ENCODE measurements at regions not wholly inside any gene's neighbourhood (a gene's known extent, or its start where the extent isn't known, plus 50 kb on each side); places are given as distances from the start of the nearest gene placed in this dataset.
"Not testable (repeated sequence)": the region's sequence is repeated elsewhere in the genome, so short reads cannot be mapped to it uniquely, and the experiment has no call there.

DNA sequence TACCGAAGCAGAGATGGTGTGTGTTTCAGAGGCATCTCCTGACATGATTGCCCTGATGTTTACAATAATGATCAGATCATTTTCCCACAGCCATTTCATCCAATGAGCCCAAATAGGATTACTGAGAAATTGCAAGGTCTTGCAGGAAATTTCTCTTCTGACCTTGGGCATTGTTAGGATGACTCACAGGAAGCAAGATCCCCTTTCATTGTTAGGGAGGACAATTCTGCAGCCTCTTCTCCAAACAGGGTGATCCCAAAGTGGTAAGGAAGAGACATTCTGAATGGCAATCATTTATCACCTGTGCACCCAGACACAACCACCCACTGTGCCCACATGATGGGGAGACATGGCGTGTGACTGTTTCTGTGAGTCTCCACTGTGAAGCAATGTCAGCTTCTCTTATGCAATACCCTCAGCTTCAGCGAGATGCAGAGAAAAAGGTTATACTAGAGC lies 306.7 kb upstream of the XYLT1 start:
- no peak for DNase-seq

DNA sequence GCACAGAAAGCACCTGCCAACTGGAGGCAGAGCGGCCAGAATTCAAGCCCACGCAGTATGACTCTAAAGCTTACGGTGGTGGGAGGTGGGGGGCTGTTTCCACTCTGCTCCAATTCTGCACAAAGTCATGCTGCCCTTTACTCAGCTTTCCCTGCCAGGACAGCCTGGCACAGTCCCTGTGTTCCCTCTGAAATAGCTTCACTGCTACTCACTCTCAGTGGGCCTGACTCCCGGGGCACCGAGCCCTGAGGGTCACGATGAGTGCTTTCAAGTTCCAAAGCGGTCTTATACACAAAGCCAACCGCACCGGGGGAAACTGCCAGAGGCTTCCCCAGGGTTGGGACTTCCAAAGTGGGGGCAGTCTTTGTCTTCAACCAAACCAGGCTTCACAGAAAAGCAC lies 306.1 kb upstream of the XYLT1 start:
- DNase-seq: no peak

DNA sequence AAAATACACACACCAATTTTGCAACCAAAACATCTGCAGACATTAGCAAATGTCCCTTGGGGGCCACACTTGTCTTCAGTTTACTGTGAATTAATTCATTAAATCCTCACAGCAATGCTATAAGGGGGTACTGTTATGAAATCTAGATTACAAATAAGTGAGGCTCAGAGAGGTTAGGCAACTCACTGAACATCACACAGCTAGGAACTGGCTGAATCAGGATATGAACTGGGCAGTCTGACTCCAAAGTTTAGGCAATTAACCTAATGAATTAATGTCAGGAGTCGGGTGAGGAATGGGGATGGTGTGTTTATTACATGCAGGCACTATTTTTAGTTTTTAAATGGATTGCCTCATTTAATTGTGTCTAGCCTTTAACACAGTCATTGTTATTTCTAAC lies 305.7 kb upstream of the XYLT1 start:
- no peak for DNase-seq

DNA sequence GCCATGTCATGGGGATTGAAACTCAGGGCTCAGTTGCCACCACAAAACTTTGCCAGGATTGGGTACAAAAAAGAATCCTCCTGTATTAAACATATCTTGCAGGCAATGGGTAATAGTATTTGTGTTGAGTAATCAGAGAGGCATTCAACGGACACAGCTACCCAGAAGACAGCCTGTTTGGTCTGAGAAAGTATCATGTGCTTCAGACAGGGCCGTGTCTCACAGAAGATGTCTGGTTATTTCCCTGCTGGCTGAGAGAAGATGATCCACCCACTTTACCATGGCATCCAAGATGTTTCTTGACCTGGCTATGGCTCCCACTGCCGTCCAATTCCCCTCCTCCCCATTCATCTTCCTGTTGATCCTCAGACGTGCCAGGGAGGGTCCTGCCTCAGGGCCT lies 304.3 kb upstream of the XYLT1 start:
- no peak for DNase-seq

DNA sequence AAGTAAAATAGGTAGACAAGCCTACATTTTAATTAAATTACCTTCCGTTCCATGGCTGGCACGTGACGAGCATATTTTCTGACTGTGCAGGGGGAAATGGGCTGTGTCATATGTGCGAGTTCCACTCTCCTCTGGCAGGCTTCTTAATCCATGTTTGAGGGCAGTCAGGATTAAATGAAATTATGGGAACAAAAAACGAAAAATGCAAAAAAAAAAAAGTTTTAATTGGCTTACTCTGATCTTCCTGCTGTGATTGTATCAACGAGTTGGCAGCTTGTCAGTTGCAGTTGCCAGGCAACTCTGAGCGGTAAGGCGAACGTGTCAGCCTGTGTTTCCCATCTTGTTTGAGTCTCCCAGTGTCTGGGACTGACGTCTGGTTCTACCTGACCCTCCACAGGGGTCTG lies 302.9 kb upstream of the XYLT1 start:
- no peak for DNase-seq

DNA sequence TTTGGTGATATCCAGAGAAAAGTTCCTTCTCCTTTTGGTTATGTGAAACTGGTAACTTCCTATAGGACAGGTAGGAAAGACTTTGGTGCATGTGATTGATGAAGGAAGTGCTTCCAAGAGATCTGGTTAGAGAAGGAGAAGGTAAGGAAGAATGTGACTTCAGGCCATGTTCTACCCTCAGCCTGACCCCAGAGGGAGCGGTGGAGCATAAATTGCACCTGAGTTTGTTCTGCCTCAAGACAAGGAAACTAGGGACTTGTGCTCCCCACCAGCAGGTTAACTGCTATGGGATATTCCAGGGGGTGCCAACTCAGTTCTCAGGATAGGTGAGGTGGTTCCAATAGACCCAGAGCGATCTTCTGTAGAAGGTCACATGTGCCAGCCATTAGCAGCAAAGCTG lies 299.3 kb upstream of the XYLT1 start:
- DNase-seq: no peak

DNA sequence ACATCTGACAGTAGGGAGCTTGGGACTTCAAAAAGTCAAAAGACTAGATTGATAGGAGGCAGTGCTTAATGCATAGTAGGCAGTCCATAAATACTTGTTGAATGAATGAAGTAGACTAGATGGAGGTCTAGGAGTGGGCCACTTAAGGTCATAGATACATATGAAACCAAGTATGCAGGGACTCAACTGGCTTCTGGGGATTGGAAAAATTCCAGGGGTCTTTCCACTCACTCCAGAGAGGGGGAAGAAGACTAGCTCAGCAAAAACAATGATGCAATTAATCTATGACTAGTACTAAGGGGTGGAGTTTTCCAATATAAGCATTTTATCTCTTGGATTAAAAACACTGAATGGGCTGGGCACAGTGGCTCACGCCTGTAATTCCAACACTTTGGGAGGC lies 298.3 kb upstream of the XYLT1 start:
- DNase-seq: no peak

DNA sequence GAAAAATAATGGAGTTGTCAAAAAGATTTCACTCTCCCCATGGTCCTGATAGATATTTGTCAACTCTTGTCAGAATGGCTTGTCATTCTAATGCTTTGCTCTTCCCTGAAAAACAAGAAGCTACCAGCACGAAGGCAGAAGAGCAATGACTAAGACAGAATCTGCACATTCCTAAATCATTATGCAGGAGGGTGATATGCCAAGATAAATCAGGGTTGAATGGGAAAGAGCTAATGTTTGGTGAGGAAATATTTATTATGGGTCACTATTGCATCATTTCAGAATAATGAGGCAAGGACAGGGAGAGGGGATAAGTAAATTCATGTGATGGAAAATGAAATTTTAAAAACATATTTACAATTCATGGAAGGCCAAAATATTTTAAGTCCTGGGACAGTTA lies 297.5 kb upstream of the XYLT1 start:
- DNase-seq: no peak

DNA sequence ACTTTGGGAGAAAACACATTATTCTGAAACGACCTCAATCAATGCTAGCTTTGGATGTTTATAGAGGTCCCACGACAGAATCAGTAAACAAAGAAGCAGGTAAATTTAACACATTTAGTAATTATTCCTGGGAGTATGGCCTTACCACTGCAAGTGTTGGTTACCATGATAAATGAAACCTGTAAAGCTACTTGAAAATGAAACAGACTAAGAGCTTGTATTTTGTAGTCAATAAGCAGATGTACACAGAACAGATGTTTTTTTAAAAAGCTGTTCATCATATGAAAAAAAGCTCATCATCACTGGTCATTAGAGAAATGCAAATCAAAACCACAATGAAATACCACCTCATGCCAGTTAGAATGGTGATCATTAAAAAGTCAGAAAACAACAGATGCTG lies 295.3 kb upstream of the XYLT1 start:
- DNase-seq: no peak

DNA sequence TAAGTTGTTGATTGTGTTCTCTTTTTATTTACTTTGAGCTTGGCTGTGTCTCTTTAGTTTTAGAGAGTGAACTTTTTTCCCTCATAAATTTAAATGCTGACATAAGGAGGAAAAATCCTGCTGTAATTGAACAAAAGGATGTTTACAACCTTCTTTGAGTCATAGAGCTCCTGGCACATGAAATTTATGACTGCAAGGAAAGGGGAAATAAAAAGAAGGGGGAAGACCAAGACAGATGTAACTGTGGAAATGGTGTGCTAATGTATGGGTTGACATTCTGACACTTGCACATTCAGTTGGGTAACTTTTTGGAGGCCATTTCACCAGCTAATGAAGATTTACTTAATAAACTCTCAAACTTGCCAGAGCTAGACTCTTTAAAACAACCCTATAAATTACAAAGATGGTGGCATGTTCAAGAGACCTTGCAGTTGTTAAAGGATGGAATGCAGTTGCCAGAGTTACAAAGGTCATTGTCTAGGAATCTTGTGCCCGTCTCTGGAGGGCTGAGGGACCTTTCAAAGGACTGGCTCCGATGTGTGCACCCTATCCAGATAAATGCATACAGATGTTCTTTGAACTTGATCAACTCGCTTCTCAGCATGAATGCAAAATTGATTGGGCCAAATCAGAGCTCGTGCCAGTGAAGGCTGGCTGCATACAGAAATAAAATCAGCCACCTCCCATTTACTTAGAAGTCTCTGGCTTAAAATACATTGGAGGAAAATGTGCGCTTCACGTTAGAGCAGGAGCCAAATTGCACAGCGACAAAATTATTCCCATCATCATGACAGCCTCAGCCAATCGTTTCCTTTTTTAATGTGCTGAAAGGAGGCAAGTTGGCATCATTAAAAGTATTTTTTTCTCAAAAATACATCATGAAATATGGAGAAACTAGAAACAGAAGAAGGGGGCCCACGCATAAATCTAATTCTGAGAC lies 289.0 kb upstream of the XYLT1 start:
- DNase-seq: no peak

DNA sequence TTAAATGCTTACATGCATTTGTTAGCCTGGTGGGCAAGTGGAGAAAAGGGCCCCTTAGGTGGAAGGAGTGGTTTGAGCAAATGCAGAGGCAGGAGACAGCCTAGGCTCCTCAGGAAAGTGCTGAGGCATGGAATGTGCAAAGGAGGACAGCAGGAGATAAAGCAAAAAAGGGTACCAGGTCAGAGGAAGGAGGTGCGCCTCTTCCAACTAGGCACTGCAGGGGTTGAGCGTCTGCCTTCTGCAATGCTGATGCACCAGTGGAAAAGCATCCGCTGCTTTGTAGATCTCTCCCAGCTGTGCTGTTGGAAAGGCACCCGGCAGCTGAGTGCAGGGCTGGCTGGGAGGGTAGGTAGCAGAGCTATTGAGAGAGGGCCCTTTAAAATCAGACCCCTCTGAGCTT lies 287.0 kb upstream of the XYLT1 start:
- DNase-seq: no peak

DNA sequence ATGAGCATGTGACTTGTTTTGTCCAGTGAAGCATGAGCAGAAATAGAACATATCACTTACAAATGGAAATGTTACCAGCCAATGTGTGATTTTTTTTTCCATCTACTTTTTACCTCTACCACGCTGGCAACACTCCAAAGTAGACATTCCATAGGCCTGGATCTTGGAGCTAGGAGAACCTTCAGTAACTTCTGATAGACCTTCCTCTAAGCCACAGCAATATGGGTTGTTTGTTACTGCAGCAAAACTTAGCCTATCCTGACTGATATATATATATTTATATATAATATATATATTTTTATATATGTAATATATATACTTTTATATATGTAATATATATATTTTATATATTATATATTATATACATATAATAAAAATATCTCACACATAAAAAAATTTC lies 284.4 kb upstream of the XYLT1 start:
- no peak for DNase-seq

DNA sequence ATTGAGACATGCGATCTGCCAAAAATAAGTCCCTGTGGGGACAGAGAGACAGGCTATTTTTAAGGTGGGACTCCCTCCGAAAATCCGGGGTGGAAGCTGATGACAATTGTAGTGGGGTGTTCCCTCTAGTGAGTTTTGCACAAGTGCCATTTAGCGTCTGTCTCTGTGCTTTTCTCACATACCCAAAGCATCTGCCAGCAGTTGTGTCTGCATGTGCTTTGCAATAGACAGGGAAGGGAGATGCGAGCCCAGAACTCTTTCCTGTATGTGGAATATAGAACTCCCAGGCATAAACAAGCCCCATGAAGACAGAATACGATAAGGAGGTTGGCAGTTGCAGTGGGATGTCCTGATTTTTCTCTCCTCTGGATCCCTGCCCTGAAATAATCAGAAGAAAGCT lies 282.7 kb upstream of the XYLT1 start:
- DNase-seq: no peak

DNA sequence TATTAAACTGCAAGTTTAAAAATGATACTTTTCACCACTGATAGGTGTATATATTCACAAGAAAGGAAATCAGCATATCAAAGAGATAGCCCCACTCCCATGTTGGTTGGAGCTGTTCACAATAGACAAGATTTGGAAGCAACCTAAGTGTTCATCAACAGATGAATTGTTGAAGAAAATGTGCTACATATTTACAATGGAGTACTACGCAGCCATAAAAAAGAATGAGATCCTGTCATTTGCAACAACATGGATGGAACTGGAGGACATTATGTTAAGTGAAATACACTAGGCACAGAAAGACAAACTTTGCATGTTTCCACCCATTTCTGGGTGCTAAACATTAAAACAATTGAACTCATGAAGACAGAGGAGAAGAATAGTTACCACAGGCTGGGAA lies 278.9 kb upstream of the XYLT1 start:
- no peak for DNase-seq

DNA sequence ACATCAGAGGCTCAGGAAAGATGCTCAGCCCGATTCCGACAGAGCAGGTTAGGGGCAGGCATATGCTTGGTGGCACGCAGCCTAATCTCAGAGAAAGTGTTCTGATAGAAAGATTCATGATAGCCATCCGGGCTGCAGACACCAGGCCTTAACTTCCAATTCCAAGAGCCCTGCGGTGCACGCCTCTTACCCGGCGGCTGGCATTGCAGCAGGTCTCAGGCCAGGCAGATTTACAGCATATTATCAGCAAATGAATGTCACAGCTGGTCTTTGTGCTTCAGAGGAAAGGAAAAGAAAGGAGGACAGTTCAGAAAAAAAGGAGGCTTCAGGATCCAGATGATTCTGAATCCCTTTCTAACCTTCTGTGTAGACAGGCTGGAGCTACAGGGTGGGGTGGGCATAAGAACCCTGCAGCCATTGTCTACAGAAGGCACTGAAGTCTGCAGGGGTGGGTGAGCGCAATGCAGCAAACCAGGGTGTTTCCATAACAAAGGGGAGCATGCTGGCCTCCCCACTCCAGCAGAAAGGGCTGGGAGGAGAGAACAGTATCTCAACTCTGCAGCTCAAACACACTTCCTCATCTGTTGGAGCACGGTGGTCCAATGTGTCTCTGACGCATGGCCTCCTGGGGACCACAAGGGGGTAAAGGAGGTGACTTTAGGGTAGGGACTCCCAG lies 277.4 kb upstream of the XYLT1 start:
- no peak for DNase-seq

DNA sequence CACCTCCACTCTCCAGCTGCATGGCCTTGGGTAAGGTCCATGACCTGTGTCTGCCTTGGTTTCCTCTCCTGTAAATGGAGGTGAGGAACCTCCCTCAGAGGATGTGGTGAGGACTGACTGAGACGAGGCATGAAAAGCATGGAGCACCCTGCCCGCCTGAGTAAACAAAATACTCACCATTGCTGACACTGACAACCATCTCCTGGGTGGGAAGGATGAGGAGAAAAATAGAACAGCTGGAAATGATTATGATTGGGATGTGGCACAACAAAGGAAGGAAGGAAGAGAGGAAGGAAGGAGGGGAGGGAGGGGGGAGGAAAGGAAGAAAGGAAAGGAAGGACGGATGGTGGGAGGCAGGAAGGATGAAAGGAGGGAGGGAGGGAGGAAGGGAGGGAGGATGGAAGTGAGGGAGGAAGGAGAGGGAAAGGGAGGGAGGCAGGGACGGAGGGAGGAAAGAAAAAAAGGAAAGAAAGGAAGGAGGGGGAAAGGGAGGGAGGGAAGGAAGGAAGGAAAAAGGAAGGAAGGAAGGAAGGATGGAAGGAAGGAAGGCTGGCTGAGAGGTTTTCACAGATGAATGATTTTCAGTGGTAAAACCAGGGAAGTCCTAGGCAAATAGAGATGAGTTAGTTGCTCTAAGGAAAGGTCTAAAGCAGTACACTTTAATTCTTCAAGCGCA lies 276.5 kb upstream of the XYLT1 start:
- DNase-seq: no peak

DNA sequence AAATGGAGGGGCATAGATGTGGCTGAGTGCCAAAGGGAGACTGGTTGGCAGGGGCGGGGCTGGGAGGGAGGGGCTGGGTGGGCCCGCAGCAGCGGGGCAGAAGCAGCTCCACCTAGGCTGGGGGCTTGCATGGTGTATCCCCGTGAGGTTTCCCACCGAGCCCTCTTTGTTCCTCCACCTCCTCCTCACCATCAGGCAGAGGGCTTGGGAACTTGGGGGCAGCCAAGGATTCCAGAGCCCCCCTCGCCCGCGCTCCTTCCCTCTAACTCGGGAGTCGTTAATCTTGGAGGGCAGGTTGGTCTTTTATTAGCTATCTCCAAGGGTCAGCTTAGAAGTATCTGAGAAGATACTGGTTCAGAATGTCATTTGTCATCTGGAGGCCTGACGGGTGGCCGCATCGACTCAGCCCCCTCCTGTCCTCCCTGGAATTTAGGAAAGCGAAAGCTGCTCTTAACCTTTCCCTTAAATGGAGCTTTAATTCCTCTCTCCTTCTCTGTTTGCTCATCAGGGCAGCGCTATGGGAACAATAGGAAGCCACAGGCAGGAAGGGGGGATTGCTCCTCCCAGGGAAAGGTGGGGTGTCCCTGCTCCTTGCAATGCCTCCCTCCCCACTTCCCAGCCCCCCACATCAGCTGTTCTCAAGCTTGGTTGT lies 274.3 kb upstream of the XYLT1 start:
- DNase-seq: no peak

DNA sequence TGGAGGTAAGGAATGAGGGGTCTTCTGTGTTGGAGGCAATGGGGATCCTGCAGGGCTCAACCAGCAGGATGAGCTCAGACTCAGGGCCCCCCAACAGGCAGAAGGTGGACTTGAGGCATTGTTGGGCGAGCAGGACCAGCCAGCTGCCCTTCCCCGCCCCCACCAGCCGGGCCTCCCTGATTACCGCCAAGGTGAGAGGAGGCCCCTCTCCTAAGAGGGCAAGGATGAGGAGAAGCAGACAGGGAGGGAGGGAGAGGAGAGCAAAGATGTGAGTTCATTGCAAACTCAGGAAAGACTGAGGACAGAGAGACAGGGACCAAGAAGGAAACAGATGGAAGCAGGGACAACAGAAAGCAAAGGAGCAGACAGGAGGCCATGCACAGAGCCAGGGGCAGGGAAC lies 272.8 kb upstream of the XYLT1 start:
- no peak for DNase-seq

DNA sequence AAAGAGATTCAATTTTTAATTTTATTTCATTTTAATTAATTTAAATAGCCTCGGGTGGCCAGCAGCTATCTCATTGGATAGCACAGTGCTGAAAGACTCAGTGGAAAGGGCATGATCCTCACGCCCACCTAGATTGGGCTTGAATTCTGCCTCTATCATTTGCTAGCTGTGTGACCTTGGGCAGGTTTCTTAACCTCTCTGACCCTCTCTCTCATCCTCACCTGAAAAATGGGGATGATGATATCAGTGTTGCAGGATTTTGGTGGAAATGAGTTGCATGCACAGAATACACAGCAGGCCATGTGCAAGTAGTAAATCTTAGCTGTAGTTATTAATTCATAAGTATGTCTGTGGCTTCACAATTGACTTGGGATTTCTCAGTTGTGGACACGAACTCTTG lies 272.4 kb upstream of the XYLT1 start:
- no peak for DNase-seq

DNA sequence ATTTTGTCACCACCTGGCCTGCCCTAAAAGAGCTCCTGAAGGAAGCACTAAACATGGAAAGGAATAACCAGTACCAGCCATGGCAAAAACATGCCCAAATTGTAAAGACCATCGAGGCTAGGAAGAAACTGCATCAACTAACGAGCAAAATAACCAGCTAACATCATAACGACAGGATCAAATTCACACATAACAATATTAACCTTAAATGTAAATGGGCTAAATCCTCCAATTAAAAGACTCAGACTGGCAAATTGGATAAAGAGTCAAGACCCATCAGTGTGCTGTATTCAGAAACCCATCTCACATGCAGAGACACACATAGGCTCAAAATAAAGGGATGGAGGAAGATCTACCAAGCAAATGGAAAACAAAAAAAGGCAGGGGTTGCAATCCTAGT lies 264.3 kb upstream of the XYLT1 start:
- DNase-seq: not testable (repeated sequence)

DNA sequence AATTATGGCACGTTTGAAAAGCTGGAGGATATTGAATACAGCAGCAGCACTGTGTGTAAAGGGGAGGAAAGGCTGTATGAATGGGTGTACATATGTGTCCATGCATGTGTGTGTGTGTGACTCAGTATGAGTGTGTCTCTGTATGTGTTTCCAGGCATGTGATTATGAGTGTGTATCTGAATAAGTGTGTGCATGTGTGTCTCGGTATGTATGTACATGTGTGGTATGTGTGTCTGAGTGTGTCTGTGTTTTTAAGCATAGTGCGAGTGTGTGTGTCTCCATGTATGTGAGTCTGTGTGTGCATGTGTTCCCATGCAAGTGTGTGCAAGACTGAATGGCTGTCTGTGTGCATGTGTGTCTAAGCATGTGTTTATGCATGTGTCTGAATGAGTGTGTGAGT lies 259.1 kb upstream of the XYLT1 start:
- DNase-seq: no peak

DNA sequence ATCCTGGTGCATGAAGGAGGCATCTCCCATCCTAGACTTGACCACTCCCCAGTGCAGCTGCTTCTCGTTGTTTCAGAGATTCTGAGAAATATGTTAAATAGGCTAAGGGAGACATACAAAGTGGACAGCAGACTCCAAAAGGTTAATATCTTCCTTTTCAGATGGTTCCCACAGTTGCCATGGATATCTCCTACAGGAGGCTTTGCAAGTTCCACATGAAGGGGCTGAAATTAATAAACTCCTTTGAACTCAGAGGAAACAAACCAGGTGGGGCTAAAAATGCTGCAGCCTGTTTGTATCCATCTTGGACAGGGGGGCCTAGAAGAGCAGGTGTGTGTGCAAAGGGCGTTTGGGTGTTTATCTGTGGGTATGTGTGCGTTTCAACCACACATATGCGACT lies 257.4 kb upstream of the XYLT1 start:
- no peak for DNase-seq

DNA sequence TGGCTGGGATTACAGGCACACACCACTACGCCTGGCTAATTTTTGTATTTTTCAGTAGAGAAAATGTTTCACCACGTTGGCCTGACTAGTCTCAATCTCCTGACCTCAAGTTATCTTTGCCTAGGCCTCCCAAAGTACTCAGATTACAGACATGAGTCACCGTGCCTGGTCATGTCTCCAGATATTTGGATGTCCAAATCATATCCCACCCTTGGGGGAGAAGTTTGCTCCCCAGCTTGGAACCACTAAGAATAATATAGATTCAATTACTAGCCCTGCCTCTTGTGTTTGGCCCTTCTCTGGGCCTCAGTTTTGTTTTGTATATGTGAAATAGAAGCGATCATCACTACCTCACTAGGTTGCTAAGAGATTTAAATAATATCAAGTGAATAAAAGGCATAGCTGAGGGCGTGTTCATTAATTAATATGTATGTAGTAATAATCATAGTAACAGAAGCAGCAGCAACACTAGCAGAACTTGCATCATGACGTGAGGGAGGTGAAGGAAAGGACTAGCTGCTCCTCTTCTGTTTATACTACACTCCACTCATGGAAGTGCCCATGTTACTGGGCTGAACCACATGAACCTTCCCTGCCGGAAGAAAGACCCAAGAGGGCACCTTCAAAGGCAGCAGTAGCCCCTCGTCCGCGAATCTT lies 253.6 kb upstream of the XYLT1 start:
- no peak for DNase-seq

All from activated naive CD4-positive, alpha-beta T cell treated with Interleukin-2 at 50 U/mL for 16 hours (primary cell).